Stimulated activated CD4-positive, alpha-beta T cell treated with anti-CD3 and anti-CD28 coated beads, TNF-alpha, amount 100 ng/mL, for 1 hour (primary cell): ENCODE measurements at regions not wholly inside any gene's neighbourhood (a gene's known extent, or its start where the extent isn't known, plus 50 kb on each side); places are given as distances from the start of the nearest gene placed in this dataset.

Source experiments
- DNase-seq, 3 donors: peaks; one replicate each; pipeline ENCODE4 v3.0.0-alpha.2; 2020; ENCODE audit warnings: low read depth in 3 of 3, low spot score in 1 of 3

DNA sequence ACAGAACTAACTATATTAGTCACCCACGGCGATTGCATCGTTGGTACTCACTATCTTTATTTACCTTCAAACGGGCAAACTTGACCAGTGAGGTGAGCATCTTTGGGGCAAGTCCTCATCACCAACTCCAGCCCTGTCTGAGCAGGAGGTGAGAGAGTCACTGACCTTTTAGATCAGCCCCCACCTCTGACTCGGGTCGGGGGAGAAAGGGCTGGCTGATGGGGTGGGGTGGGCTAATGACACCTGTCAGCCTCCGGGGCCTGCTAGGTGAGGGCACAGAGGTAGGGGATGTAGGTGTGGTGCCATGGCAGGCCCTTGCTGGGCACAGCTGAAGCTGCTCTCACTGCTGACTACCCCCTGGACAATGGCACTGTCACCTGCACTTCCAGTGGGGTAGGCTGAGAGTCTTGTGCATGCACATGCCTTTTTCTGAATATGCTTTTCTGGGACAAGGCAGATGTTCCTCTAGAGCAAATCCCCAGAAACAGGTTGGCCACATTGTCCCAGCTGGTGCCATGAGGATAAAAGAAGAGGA lies 359.5 kb upstream of the MKI67 start:
- DNase-seq, result no peak

DNA sequence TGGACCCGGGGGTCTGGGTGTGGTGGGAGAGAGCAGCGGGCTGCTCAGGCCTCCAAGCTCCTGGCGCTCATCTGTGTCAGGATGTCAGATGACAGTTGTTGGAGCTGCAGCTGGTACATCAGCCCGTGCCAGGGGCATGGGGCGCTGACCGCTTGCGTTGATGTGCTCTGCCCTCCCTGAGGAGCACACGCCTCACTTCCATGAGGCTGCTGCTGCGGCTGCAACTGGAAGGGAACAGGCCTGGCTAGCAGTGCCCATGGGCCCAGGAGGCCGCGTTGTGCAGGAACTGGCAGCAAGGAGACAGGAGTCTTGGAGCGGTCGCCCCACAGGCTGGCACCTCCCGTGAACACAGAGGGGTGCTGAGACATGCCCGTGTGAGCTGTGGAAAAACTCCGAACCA lies 361.3 kb upstream of the MKI67 start:
- DNase-seq, result no peak

- no peak for DNase-seq
Measured at GRCh38 chr10:128489324-128490247, 363.4 kb upstream of the MKI67 start.

GRCh38 chr10:128491686-128492085 lies 365.5 kb upstream of the MKI67 start:
- no peak for DNase-seq

DNA sequence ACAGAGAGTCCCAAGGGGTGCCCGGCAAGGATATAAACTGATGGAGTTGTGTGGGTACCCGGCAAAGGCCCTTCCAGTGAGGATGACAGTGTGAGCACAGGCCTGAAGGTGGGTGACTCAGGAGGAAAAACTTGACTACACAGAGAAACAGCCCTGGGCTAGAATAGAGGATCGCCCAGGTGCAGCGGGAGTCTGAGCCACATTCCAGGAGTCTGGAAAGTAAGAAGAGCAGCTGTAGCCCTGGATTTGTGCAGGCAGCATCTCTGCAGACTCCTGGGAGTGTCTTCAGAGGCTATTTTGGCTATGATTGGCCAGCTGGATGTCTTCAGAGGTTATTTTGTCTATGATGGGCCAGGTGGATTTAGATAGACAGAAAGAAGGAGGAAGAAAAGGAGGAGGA lies 367.6 kb upstream of the MKI67 start:
- no peak for DNase-seq

- DNase-seq, result no peak
Measured at GRCh38 chr10:128494665-128495064, 368.4 kb upstream of the MKI67 start.

- DNase-seq, result no peak
Measured at GRCh38 chr10:128497660-128498377, 371.6 kb upstream of the MKI67 start.

- DNase-seq, result no peak
Measured at GRCh38 chr10:128498378-128498730, 372.1 kb upstream of the MKI67 start.

GRCh38 chr10:128498746-128499145 lies 372.5 kb upstream of the MKI67 start:
- no peak for DNase-seq

- no peak for DNase-seq
Measured at GRCh38 chr10:128499486-128499885, 373.3 kb upstream of the MKI67 start.

- DNase-seq, result no peak
Measured at GRCh38 chr10:128499956-128500355, 373.7 kb upstream of the MKI67 start.

GRCh38 chr10:128500642-128501041 lies 374.4 kb upstream of the MKI67 start:
- no peak for DNase-seq

DNA sequence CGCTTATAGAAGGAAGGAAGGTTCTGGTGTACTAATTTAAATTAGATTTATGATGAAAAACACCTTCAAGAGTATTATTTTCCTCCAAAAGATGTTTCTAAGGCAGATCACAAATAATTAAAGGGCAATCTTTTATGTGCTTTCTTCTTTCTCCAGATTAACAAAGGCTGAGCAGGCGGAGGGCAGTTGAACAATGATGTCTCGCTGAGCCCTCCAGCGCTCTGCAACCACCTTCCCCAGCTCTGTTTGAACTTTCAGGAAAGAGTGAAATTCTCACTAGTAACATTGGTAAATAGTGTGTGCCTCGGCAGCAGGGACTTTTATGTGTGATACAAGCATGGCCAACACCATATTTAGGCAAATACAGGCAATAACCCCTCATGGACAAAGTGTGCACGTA lies 379.1 kb upstream of the MKI67 start:
- no peak for DNase-seq

DNA sequence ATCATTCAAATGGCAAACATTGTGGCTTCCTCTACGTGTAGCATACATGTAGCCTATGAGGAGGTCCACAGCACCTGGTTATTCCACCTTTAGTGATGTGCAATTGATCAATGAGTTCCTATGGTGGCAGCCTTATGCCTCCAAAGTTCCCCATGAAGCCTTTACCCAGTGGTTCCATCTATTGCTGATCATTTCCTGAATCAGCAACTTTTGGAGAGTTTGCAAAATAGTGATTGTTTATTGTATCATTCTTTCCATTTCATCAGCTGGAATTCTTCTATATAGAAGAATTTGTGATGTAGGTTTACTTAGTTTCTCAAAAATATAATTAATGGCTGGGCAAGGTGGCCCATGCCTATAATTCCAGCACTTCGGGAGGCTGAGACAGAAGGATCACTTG lies 380.2 kb upstream of the MKI67 start:
- DNase-seq, result no peak

GRCh38 chr10:128507066-128507465 lies 380.8 kb upstream of the MKI67 start:
- no peak for DNase-seq

DNA sequence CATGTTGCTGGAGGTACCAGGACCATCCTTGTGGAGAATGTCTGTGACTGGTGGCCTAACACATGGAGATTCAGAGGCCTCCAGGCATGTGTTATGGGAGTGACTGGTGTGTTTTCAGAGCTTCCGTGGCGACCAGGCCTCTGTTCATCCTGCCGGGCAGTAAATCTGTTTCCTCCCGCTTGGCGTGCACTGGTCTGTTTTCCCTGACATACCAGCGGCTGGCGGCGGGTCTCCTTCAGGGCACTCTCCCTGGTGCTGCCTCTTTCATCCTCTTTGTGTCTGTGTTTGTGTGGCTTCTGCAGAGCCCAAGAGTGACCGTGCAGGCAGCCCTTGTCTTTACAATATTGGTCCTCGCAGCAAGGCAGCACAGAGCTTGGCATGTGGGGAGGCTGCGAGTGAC lies 385.1 kb upstream of the MKI67 start:
- no peak for DNase-seq

DNA sequence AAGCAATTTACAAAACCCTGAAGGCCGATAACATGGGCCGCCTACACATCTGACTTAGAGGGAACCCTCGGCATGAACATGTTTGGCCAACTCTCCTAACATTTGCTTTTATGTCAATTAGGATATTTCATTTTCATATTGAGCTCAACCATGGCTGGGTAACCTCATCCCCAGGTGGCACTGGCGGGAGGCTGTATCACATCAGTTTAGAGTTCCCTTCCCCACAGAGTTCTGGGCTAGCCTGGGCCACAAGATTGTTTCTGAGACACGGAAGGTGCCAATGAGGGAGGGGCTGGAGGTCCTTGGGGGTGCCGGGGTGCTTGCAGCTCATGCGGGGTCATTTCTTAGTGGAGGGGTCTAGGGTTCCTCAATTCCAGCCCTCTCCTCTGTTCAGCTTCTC lies 386.5 kb upstream of the MKI67 start:
- no peak for DNase-seq

DNA sequence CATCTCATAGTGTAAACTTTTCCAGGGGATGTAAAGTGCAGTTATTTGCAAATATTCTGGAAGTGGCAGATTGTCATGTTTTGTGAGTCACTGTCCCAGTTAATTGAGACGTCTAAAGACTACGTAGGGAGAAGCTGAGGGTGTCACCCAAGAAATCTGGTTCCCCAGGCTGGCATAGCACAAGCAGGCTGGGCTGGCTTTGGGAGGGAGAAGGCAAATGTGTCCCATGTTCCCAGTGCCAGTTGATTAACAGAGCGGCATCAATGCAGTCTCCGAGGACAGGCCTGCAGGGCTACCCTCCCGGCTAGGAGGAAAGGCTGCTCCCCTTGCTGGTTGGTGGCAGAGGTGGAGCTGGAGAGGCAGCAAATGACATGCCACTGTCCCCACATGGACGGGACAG lies 388.3 kb upstream of the MKI67 start:
- DNase-seq, result no peak

DNA sequence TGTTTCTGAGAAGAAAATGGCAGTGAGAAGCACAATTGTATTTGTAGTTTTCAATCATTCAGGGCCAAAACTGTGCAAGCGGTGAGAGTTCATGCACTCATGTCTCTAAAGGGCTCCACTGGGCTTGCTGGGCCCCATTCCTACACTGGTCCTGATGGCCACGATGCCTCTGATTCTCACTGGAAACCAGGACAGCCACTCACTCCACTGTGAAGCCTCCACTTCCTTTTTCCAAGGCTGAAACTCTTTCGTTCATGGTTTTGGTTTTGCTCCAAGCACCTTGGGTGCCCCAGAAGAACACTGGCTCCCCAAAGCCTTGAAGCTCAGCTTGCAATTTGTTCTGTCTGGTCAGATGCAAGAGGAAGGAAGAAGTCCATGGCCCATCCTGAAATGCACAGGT lies 390.0 kb upstream of the MKI67 start:
- DNase-seq, result no peak

DNA sequence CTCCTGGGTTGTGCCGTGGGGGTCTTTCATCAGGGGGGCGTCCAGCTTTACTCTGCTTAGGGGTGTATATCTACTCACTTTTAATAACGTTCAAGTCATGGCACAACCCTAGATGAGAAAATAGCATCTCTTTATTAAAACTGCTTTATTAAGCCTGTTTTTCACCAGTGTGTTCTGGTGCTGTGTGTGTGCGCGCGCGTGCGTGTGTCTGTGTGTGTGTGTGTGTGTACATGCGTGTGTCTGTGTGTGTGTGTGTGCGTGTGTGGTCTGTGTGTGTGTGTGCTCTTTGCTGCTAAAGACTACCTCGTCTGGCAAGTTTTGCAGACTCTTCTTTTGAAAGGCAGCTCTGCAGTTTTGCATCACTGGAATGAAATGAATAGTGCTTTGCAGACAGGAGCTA lies 390.9 kb upstream of the MKI67 start:
- no peak for DNase-seq

DNA sequence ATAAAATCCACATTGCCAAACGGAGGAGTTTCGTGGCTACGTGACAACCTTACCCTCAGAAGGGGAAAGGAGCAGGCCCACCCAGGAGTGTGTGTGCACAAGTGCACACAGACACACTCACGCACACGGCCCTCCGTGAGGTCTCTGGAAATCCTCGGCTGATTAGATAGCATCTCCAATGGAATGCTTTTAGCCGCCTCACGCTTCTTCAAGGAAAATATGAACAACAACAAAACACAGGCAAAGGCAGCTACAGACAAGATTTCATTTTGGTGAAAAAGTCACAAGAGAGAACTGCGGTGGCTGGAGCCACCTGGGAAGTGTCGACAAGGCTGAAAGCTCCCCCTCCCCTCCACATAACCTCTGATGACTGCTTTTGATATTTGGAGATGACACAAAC lies 391.8 kb upstream of the MKI67 start:
- no peak for DNase-seq

DNA sequence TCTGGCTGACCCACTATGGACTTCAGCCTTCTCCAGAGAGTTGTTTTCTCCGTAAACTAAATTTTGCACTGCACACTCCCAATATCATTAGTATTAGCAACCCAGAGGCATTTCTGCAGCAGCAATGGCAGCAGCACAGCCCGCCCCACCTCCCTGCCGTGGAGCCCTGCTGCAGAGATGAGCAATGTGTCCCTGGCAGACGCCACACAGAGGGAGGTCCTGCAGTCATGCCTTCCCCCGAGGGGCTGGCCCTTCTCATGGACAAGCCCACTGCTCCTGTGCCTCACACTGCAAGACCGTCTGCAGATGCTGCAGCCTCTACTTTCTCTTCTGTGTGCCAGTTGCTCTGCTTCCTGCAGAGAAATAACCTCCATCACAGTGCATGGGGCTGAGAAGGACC lies 393.4 kb upstream of the MKI67 start:
- DNase-seq, result no peak
